ENCODE measurements at regions not wholly inside any gene's neighbourhood (a gene's known extent, or its start where the extent isn't known, plus 50 kb on each side); places are given as distances from the start of the nearest gene placed in this dataset.

DNA sequence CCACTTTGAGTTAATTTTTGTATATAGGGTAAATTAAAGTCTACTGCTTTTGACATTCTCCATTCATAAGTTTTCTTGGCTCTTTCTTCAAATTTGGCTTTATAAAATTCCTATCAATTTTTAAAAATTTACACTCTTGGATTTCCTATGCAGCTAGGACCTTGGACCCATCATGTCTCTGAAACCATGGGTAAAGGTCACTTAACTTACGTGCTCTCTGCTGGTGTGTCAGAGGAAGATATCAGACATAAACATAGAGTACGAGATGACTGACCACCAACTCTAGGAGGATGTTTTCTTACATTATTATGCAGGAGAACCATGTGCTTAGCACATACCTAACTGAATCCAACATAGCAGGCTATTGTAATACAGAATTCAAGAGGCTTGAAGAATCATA lies 62.5 kb upstream of the C1GALT1C1 start:
- DNase-seq (ENCODE audit: low read depth) = no peak

DNA sequence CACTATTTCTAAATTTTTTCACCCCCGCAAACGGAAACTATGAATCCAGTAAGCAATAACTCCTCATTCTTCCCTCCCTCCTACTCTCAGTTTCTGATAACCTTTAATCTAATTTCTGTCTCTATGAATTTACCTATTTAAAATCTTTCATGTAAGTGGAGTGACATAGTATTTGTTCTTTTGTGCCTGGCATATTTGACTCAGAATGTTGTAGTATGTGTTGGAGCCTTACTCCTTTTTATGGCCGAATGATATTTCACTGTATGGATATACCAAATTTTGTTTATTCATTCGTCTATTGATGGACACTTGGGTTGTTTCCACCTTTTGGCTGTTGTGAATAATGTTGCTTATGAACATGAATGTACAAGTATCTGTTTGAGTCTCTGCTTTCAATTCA lies 61.1 kb upstream of the C1GALT1C1 start:
- no peak for DNase-seq (ENCODE audit: low read depth)

- no peak for DNase-seq (ENCODE audit: low read depth)
Observed at GRCh38 chrX:120690344-120690743, 60.5 kb upstream of the C1GALT1C1 start.

DNA sequence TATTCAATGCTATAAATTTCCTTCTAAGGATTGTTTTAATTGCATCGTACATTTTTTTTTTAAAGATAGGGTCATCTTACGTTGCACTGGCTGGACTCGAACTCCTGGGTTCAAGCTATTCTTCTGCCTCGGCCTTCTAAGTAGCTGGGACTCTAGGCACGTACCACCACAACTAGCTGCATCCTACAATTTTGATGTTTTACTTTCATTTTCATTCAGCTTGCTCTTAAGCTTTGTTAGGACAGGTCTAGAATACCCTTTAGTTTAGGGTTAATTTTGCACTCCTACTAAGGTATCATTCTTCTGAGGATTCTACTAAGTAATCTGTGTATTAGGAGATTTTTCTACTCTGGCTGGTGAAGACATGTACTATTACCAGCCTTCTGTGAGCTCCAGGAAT lies 50.2 kb upstream of the C1GALT1C1 start:
- no peak for DNase-seq (ENCODE audit: low read depth)
